H9 (cell line): ENCODE measurements at regions not wholly inside any gene's neighbourhood (a gene's known extent, or its start where the extent isn't known, plus 50 kb on each side); places are given as distances from the start of the nearest gene placed in this dataset.

Experiments
- DNase-seq: peaks from one replicate; pipeline ENCODE4 v3.0.0-alpha.2; 2017
- H2AFZ ChIP-seq: one replicate; pipeline ENCODE4 v1.6.1; 2013; ENCODE audit warnings: mild to moderate bottlenecking, low read length, control low read depth, moderate library complexity
- H2AK5ac ChIP-seq: 2 replicates; pipeline ENCODE4 v1.6.1; 2013; ENCODE audit warnings: low read length, control low read depth, mixed read lengths; ENCODE audit not compliant: insufficient read length
- H2BK120ac ChIP-seq: one replicate; pipeline ENCODE4 v1.6.1; 2013; ENCODE audit warnings: low read depth, mild to moderate bottlenecking, low read length, control low read depth, inconsistent platforms; ENCODE audit not compliant: poor library complexity, severe bottlenecking
- H2BK12ac ChIP-seq: 2 replicates; pipeline ENCODE4 v1.6.1; 2013; ENCODE audit warnings: low read length, control low read depth, mixed read lengths, low read depth; ENCODE audit not compliant: insufficient read length
- H2BK15ac ChIP-seq: 2 replicates; pipeline ENCODE4 v1.6.1; 2013; ENCODE audit warnings: low read depth, low read length, control low read depth
- H2BK20ac ChIP-seq: one replicate; pipeline ENCODE4 v1.6.1; 2013; ENCODE audit warnings: low read depth, mild to moderate bottlenecking, low read length, control low read depth, inconsistent platforms; ENCODE audit not compliant: poor library complexity, severe bottlenecking
- H2BK5ac ChIP-seq: 2 replicates; pipeline ENCODE4 v1.6.1; 2013; ENCODE audit warnings: low read length, control low read depth, mixed read lengths; ENCODE audit not compliant: insufficient read length
- H3K14ac ChIP-seq: 2 replicates; pipeline ENCODE4 v1.6.1; 2013; ENCODE audit warnings: low read length, control low read depth; ENCODE audit not compliant: insufficient read depth
- H3K18ac ChIP-seq: 2 replicates; pipeline ENCODE4 v1.6.1; 2013; ENCODE audit warnings: low read depth, mild to moderate bottlenecking, mixed read lengths, low read length, control low read depth; ENCODE audit not compliant: insufficient read length
- H3K23ac ChIP-seq: 2 replicates; pipeline ENCODE4 v1.6.1; 2013; ENCODE audit warnings: low read length, control low read depth, mixed read lengths, low read depth; ENCODE audit not compliant: insufficient read length
- H3K23me2 ChIP-seq: 2 replicates; pipeline ENCODE4 v1.6.1; 2013; ENCODE audit warnings: low read depth, mild to moderate bottlenecking, mixed read lengths, low read length, control low read depth; ENCODE audit not compliant: insufficient read length, poor library complexity, severe bottlenecking
- H3K27ac ChIP-seq: 2 replicates; pipeline ENCODE4 v1.5.1; 2013; ENCODE audit warnings: low read length, control low read depth, mixed read lengths, low read depth; ENCODE audit not compliant: insufficient read length
- H3K27me3 ChIP-seq: 2 replicates; pipeline ENCODE4 v1.6.1; 2013; ENCODE audit warnings: low read length, control low read depth, inconsistent platforms; ENCODE audit not compliant: insufficient read depth
- H3K4ac ChIP-seq: 2 replicates; pipeline ENCODE4 v1.6.1; 2013; ENCODE audit warnings: low read depth, mild to moderate bottlenecking, control low read depth, inconsistent platforms, low read length, moderate library complexity
- H3K4me1 ChIP-seq: 2 replicates; pipeline ENCODE4 v1.6.1; 2013; ENCODE audit warnings: low read length, control low read depth, inconsistent platforms; ENCODE audit not compliant: insufficient read depth
- H3K4me2 ChIP-seq: 2 replicates; pipeline ENCODE4 v1.6.1; 2013; ENCODE audit warnings: low read length, control low read depth, mixed read lengths; ENCODE audit not compliant: insufficient read length, insufficient read depth
- H3K56ac ChIP-seq: 2 replicates; pipeline ENCODE4 v1.6.1; 2013; ENCODE audit warnings: low read depth, mild to moderate bottlenecking, mixed read lengths, low read length, control low read depth; ENCODE audit not compliant: insufficient read length
- H3K79me1 ChIP-seq: 2 replicates; pipeline ENCODE4 v1.6.1; 2013; ENCODE audit warnings: low read depth, mild to moderate bottlenecking, moderate library complexity, low read length, control low read depth, inconsistent platforms; ENCODE audit not compliant: insufficient read depth, poor library complexity, severe bottlenecking
- H3K79me2 ChIP-seq: 2 replicates; pipeline ENCODE4 v1.6.1; 2013; ENCODE audit warnings: low read length, control low read depth, inconsistent platforms; ENCODE audit not compliant: insufficient read depth
- H3K9ac ChIP-seq: 2 replicates; pipeline ENCODE4 v1.6.1; 2013; ENCODE audit warnings: low read length, control low read depth, mixed read lengths; ENCODE audit not compliant: insufficient read length; ENCODE audit errors: extremely low read depth
- H3K9me3 ChIP-seq: one replicate; pipeline ENCODE4 v1.6.1; 2013; ENCODE audit warnings: low read depth, low read length, inconsistent platforms; ENCODE audit not compliant: control insufficient read depth
- H3T11ph ChIP-seq: one replicate; pipeline ENCODE4 v1.6.1; 2013; ENCODE audit warnings: mild to moderate bottlenecking, low read length, control low read depth, inconsistent platforms
- H4K20me1 ChIP-seq: one replicate; pipeline ENCODE4 v1.6.1; 2013; ENCODE audit not compliant: control insufficient read depth, insufficient read length, insufficient read depth
- H4K5ac ChIP-seq: 2 replicates; pipeline ENCODE4 v1.6.1; 2013; ENCODE audit warnings: low read depth, mild to moderate bottlenecking, mixed read lengths, low read length, control low read depth; ENCODE audit not compliant: insufficient read length
- H4K8ac ChIP-seq: replicated peaks from 2 replicates; pipeline ENCODE4 v1.6.1; 2013; ENCODE audit warnings: low read length, control low read depth, mixed read lengths, low read depth; ENCODE audit not compliant: insufficient read length
- H4K91ac ChIP-seq: 2 replicates; pipeline ENCODE4 v1.6.1; 2013; ENCODE audit warnings: low read depth, mild to moderate bottlenecking, moderate library complexity, mixed read lengths, low read length, control low read depth; ENCODE audit not compliant: insufficient read length
- H3K27ac Mint-ChIP-seq, 3 experiments: 2 replicates in 2 of 3; 3 replicates in 1 of 3; pipeline ENCODE4 v1.8.0; 2020 to 2021; ENCODE audit warnings: mixed read lengths in 3 of 3, mild to moderate bottlenecking in 1 of 3, moderate library complexity in 1 of 3
- H3K27me3 Mint-ChIP-seq: 2 replicates; pipeline ENCODE4 v1.8.0; 2021; ENCODE audit warnings: low read depth, mild to moderate bottlenecking, moderate library complexity, mixed read lengths
- H3K36me3 Mint-ChIP-seq, 3 experiments: 2 replicates in 2 of 3; 3 replicates in 1 of 3; pipeline ENCODE4 v1.8.0; 2020 to 2021; ENCODE audit warnings: low read depth in 3 of 3, mixed read lengths in 3 of 3; ENCODE audit not compliant: insufficient read depth in 1 of 3
- H3K4me1 Mint-ChIP-seq, 2 experiments: 2 replicates each; pipeline ENCODE4 v1.8.0; 2020; ENCODE audit warnings: mixed read lengths in 2 of 2
- H3K4me3 Mint-ChIP-seq, 2 experiments: 2 replicates in 1 of 2; 3 replicates in 1 of 2; pipeline ENCODE4 v1.8.0; 2020 to 2021; ENCODE audit warnings: mild to moderate bottlenecking in 2 of 2, mixed read lengths in 2 of 2, moderate library complexity in 1 of 2
- H3K9me3 Mint-ChIP-seq, 2 experiments: 2 replicates in 1 of 2; 3 replicates in 1 of 2; pipeline ENCODE4 v1.8.0; 2020; ENCODE audit warnings: mild to moderate bottlenecking in 2 of 2, mixed read lengths in 2 of 2, moderate library complexity in 1 of 2
- CTCF ChIP-seq: fragments of 200-600 bp; sonication (generic); conservative IDR thresholded peaks from 3 replicates; pipeline ENCODE4 v1.8.0; 2021; ENCODE audit warnings: antibody characterized with exemption, mild to moderate bottlenecking
- WGBS: extraction: QIAGEN DNeasy Blood & Tissue Kit; methylation state at CpG from one replicate; pipeline ENCODE4 v1.1.7; 2013; ENCODE audit warnings: missing lambda C conversion rate, low lambda C conversion rate, mixed read lengths; ENCODE audit not compliant: insufficient read length; ENCODE audit errors: extremely low coverage; 5-methylcytosine and 5-hydroxymethylcytosine counted together

GRCh38 chr16:76970745-76971099, 220.3 kb upstream of the MON1B start:
- WGBS = no CpG with 5 or more reads among the region's 1 CpG
- Histone ChIP-seq H4K5ac (no peak overlapping the region), H3T11ph (no peak overlapping the region), H3K4me1 (no peaks in the 10 kb centered on the region), H4K8ac (no peak overlapping the region), H3K9me3 (no peaks in the 10 kb centered on the region), H3K23ac (no peak overlapping the region), H3K9ac (no peak overlapping the region), H3K79me2 (no peaks in the 10 kb centered on the region), H2AK5ac (no peak overlapping the region), H2BK20ac (no peak overlapping the region), H3K4me2 (no peak overlapping the region), H2BK12ac (no peak overlapping the region), H3K14ac (no peak overlapping the region), H3K56ac (no peak overlapping the region), H2BK15ac (no peak overlapping the region), H4K20me1 (no peaks in the 10 kb centered on the region), H4K91ac (no peak overlapping the region), H3K23me2 (no peaks in the 10 kb centered on the region), H2AFZ (no peak overlapping the region), H2BK120ac (no peak overlapping the region), H2BK5ac (no peak overlapping the region), H3K18ac (no peak overlapping the region), H3K27me3 (no peaks in the 10 kb centered on the region), H3K79me1 (no peaks in the 10 kb centered on the region), H3K4ac (no peak overlapping the region), H3K27ac (no peak overlapping the region)
- no peak for TF ChIP-seq CTCF
- Mint-ChIP-seq H3K9me3 (no peaks in the 10 kb centered on the region), H3K4me3 (no peak overlapping the region), H3K27me3 (no peaks in the 10 kb centered on the region; the same call in 1 of the 2 replicates), H3K27ac (no peak overlapping the region), H3K4me1 (no peaks in the 10 kb centered on the region), H3K36me3 (no peaks in the 10 kb centered on the region)
- DNase-seq = no peak
